Urinary bladder (tissue), 3 donors: ENCODE measurements at regions not wholly inside any gene's neighbourhood (a gene's known extent, or its start where the extent isn't known, plus 50 kb on each side); places are given as distances from the start of the nearest gene placed in this dataset.
"Not testable (repeated sequence)": the region's sequence is repeated elsewhere in the genome, so short reads cannot be mapped to it uniquely, and the experiment has no call there.

Source experiments
- DNase-seq: peaks from one replicate; pipeline ENCODE4 v3.0.0-alpha.2; 2015; ENCODE audit errors: extremely low spot score
- H3K27ac ChIP-seq: one replicate; pipeline ENCODE4 v1.5.1; 2013; ENCODE audit warnings: low read depth, mild to moderate bottlenecking, moderate library complexity
- H3K36me3 ChIP-seq: one replicate; pipeline ENCODE4 v1.6.1; 2013; ENCODE audit warnings: mild to moderate bottlenecking, moderate library complexity; ENCODE audit not compliant: insufficient read depth
- H3K4me1 ChIP-seq: one replicate; pipeline ENCODE4 v1.6.1; 2013; ENCODE audit warnings: mild to moderate bottlenecking, moderate library complexity; ENCODE audit not compliant: insufficient read depth
- H3K4me3 ChIP-seq: one replicate; pipeline ENCODE4 v1.5.1; 2013; ENCODE audit warnings: low read depth, low read length
- WGBS: extraction: QIAGEN DNeasy Blood & Tissue Kit; methylation state at CpG from one replicate; pipeline ENCODE4 v1.1.7; 2013; 5-methylcytosine and 5-hydroxymethylcytosine counted together
- donor health status: healthy with polysubstance abuse.
- donor health status: healthy.

DNA sequence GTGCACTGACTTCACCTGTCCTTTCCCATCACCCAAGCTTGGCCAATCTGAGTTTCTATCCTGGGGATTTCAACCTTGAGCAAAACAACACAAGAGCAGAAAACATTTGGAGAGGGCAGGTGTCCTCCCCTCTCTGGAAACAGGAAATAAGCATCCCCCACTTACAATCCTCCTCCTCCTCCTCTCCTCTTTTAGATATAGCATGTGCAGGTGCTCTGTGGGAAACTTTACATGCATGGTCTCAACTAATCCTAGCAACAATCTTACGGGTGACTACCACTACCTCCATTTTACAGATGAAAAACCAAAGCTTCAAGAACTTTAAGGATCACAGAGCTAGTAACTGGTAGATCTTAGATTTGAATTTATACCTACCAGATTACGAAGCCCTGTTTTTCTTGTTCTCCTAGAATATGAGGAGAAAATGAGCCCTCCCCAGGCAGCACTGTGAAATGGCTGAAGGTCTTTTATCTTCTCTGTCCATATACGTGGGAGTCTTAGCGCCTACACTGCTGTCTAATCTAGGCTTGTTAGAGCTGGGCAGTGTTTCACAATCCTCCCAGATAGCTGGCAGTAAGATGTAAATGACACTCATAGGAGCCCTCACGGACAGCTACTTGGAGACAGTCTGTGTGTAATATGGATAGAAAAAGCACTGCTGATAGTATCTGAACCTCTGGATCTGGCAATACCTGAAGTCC lies 301.2 kb upstream of the PROK2 start:
- no peaks in the 10 kb centered on the region for H3K36me3 ChIP-seq
- H3K27ac ChIP-seq, result no peak overlapping the region
- no peak overlapping the region for H3K4me3 ChIP-seq
- no peaks in the 10 kb centered on the region for H3K4me1 ChIP-seq
- WGBS, result 76% methylated on average over 5 of the region's 5 CpGs
- no peak for DNase-seq

DNA sequence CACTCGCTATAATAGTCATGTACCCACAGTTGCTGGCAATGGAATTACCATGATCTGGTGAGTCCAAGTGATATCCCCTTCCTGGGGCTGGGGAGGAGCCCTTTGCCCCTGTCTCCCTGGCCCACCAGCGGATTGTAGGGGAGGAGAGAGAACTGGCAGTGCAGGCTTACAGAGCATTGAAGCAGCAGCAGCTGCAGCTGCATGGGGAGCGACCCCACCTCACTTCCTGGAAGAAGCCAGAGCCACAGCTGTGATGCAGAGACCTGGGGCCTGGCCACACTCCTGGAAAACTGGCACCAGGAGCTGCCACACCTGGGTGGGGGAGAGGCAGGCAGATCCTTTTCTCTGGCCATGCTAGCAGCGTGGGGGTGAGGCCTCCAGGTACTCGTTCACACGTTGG lies 300.1 kb upstream of the PROK2 start:
- Histone ChIP-seq H3K4me1 (no peaks in the 10 kb centered on the region), H3K27ac (no peak overlapping the region), H3K4me3 (no peak overlapping the region), H3K36me3 (no peaks in the 10 kb centered on the region)
- WGBS, result 98% methylated on average over 6 of the region's 6 CpGs
- DNase-seq, result no peak

DNA sequence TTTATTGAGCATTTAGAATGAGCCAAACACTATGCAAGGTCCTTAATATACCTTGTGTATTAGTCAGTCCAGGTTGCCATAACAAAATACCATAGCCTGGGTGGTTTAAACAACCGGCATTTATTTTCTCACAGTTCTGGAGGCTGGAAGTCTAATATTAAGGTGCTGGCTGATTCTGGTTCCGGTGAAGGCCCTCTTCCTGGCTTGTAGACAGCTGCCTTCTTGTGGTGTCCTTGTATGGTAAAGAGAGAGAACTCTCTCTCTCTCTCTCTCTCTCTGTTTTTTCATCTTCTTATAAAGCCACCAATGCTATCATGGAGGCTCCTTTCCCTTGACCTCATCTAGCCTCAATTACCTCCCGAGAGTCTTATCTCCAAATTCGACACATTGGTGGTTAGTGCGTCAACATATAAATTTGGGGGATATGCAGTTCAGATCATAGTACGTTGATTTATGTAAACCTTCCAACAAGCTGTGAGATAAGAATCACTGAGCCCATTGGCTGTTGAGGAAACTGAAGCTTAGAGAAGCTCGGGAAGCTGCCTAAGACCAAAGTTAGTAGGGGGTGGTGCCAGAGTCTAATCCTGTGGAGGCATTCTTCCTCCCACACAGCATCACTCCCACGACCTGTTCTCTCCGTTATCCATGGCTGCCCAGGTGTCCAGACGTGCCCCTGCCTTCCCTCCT lies 298.0 kb upstream of the PROK2 start:
- no peaks in the 10 kb centered on the region for H3K36me3 ChIP-seq
- 52% methylated on average over 10 of the region's 10 CpGs for WGBS
- no peak overlapping the region for H3K27ac ChIP-seq
- no peaks in the 10 kb centered on the region for H3K4me1 ChIP-seq
- no peak for DNase-seq
- H3K4me3 ChIP-seq, result no peak overlapping the region

DNA sequence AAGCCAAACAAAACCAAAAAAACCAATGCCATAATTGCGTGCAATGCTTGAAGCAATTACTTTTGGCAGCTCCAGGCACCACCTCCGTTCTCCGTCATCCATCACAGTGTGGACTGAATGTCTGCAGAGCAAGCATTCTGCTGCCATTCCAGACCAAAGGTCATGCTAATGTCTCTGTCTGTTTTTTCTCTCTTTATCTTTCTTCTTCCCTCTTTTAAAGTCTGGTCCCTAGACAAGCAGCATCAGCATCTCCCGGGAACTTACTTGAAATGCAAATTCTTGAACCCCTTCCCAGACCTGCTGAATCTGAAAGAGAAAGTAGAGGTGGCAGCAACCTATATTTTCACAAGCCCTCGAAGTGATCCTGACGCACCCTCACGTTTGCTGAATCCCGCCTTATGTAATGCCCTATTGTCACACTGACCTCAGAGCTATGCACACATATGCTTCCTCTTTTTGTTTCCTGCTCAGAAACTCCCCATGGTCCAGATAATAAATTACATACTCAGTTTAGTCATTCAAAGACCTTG lies 297.3 kb upstream of the PROK2 start:
- DNase-seq, result no peak
- Histone ChIP-seq H3K36me3 (no peaks in the 10 kb centered on the region), H3K4me3 (no peak overlapping the region), H3K4me1 (no peaks in the 10 kb centered on the region), H3K27ac (no peak overlapping the region)
- WGBS, result 45% methylated on average over 8 of the region's 8 CpGs

DNA sequence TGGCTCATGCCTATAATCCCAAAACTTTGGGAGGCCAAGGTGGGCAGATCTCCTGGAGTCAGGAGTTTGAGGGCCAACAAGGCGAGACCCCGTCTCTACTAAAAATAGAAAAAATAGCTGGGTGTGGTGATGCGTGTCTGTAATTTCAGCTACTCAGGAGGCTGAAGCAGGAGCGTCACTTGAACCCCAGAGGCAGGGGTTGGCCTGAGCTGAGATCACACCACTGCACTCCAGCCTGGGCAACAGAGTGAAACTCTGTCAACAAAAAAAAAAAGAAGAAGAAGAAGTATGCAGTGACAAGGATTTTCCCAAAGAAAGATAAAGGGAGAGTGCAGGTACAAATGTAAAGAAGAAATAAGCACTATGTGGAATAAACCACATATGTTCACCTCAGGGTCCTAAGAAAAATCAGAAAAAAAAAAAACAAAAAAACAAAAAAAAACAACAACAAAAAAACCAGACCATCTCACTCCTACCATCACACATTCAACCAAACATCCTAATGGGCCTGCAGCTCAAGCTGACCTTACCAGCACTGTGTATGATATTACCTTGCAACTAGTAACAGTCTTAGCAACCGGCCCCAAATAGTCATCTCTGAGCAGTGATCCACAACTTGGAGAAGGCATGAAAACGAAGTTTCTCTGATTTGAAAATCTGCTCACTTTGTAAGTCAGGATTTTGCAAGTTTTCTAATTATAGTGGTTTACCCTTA lies 296.7 kb upstream of the PROK2 start:
- Histone ChIP-seq H3K4me3 (no peak overlapping the region), H3K36me3 (no peaks in the 10 kb centered on the region), H3K27ac (no peak overlapping the region), H3K4me1 (no peaks in the 10 kb centered on the region)
- DNase-seq, result no peak
- 88% methylated on average over 6 of the region's 6 CpGs for WGBS

DNA sequence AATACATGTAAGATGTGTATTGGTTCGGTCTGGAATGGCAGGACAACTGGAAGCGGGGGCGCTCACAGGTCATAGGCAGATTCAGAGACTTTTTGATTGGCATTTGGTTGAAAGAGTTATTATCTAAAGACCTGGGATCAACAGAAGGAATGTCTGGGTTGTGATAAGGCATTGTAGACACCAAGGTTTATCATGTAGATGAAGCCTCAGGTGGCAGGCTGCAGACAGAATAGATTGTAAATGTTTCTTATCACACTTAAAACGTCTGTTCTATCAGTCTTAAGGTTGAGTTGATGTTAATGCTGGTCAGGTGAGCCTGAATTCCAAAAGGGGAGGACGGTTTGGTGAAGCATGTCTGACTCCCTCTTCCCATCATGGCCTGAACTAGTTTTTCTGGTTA lies 295.9 kb upstream of the PROK2 start:
- no peak for DNase-seq
- no peaks in the 10 kb centered on the region for H3K4me1 ChIP-seq

DNA sequence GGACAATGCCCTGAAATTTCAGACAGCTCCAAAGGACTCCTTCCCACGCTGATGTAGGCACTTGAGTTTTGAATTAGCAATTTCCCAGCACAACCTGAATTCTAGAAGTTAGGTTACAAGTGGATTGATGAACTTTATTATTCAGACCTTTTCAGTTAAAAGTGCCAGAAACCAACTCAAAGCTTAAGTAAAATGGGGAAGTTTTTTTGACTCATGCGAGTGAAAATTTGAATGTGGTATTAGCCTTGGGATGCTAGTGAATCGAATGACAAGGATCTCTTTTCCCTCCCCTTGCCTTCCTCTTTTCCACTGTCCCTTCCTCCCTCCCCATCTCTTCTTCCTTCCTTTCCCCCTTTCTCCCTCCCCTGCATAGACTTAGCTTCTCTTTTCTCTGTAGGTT lies 295.1 kb upstream of the PROK2 start:
- DNase-seq, result no peak
- Histone ChIP-seq H3K27ac (no peak overlapping the region), H3K4me3 (no peak overlapping the region), H3K36me3 (no peaks in the 10 kb centered on the region), H3K4me1 (no peaks in the 10 kb centered on the region)
- 89% methylated on average over 3 of the region's 3 CpGs for WGBS

More for the DNA sequence above, 295.9 kb upstream of the PROK2 start:
- H3K4me3 ChIP-seq, result no peak overlapping the region
- no peaks in the 10 kb centered on the region for H3K36me3 ChIP-seq
- no peak overlapping the region for H3K27ac ChIP-seq
- 93% methylated on average over 5 of the region's 5 CpGs for WGBS

DNA sequence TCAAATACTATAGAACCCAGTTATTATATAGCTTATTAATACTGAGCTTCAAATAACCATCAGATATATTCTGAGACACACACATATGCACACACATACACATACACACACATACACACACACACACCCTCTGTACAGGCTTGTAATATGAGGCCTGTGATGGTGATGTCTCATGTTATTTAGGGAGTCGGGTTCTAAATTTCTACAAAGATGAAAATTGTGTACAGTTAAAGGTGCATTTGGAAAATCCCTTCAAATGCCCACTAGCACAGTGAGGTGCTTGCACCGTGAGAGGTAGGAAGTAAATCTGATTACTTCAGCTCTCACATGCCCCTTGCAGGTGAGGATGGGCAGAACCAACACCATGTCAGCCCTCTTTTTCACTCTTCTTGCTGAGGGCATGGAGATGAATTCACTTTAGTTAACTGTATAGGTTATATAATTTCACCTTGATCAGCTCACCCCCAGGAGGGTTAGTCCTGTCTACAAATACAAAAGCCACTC lies 294.5 kb upstream of the PROK2 start:
- Histone ChIP-seq H3K36me3 (no peaks in the 10 kb centered on the region), H3K27ac (no peak overlapping the region), H3K4me3 (no peak overlapping the region), H3K4me1 (no peaks in the 10 kb centered on the region)
- DNase-seq, result no peak
- 93% methylated on average over 2 of the region's 2 CpGs for WGBS

DNA sequence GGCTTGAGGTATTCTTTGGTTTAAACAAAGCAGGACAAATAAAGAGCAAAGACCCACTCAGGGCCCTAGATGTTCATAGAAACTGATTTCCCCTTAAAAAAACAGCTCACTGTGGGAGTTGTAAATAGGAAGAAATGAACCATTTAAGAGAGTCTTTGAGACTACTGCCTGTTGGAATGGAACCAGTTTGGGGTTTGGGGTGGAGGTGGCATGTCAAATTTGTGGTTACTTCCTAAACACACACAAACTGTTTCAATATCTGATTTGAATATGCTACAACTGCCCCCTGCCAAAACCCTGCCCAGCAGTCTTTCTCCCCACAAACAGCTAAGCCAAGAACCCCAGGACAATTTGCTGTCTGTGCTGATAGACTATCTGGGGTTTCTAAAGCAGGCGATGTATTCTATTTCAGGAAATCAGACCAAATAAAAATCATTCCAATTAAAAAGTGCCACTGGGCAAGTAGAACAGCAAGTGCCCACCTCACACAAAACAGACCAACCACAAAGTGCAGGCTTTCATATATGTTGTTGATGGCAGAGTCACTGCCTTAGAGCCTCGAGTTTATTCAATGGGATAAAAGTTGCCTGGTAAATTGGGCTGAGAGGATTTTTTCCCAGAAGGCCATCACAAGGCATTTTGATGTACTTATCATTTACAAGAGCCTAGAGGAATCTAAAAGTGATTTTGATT lies 293.9 kb upstream of the PROK2 start:
- 84% methylated on average over 2 of the region's 2 CpGs for WGBS
- Histone ChIP-seq H3K36me3 (no peaks in the 10 kb centered on the region), H3K4me3 (no peak overlapping the region), H3K4me1 (no peaks in the 10 kb centered on the region), H3K27ac (no peak overlapping the region)
- no peak for DNase-seq

DNA sequence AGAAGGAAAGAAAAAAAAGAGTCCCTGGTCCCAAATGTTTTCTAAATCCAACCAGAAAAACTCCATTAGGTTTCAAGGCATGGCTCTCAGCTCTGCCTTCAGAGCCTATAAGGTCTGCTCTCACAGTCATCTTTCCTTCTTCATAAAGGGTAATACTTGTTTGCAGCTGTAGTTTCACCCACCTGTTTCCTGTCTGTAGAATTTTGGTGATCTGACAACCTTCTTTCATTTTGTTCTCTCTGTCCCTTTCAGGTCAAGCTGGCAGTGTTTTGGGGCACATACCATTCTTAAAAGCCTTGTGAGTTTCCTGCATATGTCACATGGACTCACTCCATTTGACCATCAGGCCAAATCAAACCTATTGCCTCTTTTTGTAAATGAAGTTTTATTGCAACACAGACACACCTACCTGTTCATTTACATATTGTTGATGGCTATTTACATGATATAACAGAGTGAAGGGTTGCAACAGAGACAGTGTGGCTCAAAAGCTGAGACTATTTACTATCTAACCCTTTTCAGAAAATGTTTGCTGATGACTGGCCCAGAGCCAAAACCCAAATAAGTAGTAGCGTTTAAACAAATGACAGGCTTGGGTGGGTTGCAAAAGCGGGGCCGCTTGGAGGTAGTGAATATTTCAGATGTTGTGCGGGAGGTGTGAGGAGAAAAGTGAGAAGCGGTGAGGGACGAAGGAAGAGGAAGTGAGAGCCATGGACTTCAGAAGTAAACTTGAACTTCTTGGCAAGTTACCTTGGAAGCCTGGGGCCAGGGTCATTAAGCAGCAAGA lies 292.7 kb upstream of the PROK2 start:
- WGBS, result 77% methylated on average over 6 of the region's 6 CpGs
- no peak for DNase-seq
- H3K36me3 ChIP-seq, result no peaks in the 10 kb centered on the region

DNA sequence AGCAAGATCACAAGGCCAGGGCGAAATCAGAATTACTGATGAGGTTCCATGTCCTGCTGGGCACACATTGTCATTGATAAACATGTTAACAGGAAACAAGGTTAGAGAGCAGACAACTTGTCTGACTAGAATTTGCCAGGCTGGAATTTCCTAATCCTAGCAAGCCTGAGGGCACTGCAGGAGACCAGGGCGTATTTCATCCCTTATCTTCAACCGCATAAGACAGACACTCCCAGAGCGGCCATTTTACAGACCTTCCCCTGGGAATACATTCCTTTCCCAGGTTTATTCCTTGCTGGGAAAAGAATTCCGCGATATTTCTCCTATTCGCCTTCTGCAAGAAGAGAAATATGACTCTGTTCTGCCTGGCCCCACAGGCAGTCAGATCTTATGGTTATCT lies 290.9 kb upstream of the PROK2 start:
- not testable (repeated sequence) for H3K4me1 ChIP-seq, DNase-seq, H3K4me3 ChIP-seq, H3K36me3 ChIP-seq, H3K27ac ChIP-seq
- 88% methylated on average over 7 of the region's 7 CpGs for WGBS

More for the DNA sequence above, 292.7 kb upstream of the PROK2 start:
- H3K4me1 ChIP-seq, result no peaks in the 10 kb centered on the region
- H3K4me3 ChIP-seq, result no peak overlapping the region
- no peak overlapping the region for H3K27ac ChIP-seq

DNA sequence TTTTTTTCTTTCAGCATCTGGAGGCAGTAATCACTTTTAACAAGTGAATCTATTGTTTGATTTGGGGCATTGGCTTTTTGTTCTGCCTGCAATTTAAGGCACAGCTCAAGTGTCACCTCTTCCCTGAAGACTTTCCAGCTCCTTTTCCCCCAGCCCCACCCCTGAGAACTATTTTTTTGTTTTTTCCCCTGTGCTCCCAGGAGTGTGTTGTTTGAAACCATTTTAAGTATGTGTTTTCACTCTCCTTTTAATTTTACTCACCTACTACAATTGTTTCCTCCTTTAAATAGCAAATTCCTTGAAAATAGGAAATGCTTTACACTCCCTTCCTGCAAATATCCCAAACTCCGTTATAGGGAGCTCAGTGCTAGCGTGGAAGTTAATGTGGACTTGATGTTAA lies 286.7 kb upstream of the PROK2 start:
- DNase-seq, result no peak
- no peak overlapping the region for H3K27ac ChIP-seq

DNA sequence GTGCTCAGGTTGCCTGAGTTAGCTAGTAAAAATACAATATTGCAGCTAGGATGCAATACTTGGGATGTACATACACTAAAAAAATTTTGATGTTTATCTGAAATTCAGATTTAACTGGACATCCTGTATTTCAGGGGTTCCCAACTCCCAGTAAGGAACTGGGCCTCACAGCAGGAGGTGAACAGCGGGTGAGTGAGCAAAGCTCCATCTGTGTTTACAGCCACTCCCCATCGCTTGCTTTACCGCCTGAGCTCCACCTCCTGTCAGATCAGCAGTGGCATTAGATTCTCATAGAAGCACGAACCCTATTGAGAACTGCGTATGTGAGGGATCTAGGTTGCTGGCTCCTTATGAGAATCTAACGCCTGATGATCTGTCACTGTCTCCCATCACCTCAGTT lies 285.1 kb upstream of the PROK2 start:
- no peak for DNase-seq
- 89% methylated on average over 6 of the region's 6 CpGs for WGBS
- no peaks in the 10 kb centered on the region for H3K36me3 ChIP-seq

More for the DNA sequence above, 286.7 kb upstream of the PROK2 start:
- Histone ChIP-seq H3K4me1 (no peaks in the 10 kb centered on the region), H3K4me3 (no peak overlapping the region), H3K36me3 (no peaks in the 10 kb centered on the region)
- 94% methylated on average over 2 of the region's 2 CpGs for WGBS

More for the DNA sequence above, 285.1 kb upstream of the PROK2 start:
- Histone ChIP-seq H3K4me1 (no peaks in the 10 kb centered on the region), H3K27ac (no peak overlapping the region), H3K4me3 (no peak overlapping the region)
